ENCODE measurements at regions not wholly inside any gene's neighbourhood (a gene's known extent, or its start where the extent isn't known, plus 50 kb on each side); places are given as distances from the start of the nearest gene placed in this dataset.

DNA sequence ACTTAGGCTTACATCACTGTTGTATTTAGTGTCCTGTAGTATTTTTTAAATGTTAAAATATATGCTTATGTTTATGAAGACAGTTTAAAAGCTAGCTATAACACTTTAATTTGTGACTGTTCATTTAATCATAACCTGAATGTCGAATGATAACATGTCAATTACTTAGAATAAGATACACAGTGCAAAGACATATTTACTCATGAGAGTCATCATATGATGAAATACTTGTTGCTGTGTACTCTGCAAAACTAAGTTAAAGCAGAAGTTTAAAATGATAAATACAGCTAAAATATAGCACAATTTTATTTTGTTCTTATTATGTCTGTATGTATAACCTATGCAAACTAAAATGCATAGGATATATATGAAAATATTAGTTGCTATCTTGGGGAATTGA lies 497.4 kb downstream of the FSCB start:
- TF ChIP-seq, protein P1, sequence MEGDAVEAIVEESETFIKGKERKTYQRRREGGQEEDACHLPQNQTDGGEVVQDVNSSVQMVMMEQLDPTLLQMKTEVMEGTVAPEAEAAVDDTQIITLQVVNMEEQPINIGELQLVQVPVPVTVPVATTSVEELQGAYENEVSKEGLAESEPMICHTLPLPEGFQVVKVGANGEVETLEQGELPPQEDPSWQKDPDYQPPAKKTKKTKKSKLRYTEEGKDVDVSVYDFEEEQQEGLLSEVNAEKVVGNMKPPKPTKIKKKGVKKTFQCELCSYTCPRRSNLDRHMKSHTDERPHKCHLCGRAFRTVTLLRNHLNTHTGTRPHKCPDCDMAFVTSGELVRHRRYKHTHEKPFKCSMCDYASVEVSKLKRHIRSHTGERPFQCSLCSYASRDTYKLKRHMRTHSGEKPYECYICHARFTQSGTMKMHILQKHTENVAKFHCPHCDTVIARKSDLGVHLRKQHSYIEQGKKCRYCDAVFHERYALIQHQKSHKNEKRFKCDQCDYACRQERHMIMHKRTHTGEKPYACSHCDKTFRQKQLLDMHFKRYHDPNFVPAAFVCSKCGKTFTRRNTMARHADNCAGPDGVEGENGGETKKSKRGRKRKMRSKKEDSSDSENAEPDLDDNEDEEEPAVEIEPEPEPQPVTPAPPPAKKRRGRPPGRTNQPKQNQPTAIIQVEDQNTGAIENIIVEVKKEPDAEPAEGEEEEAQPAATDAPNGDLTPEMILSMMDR (IDR thresholded peaks at IDR 0.05; ENCODE audit: partially characterized antibody, unreplicated experiment), result no peak
- Mint-ChIP-seq H3K4me1 (ENCODE audit: low read depth, unreplicated experiment) (no peaks in the 10 kb centered on the region), H3K4me3 (ENCODE audit: unreplicated experiment) (no peak overlapping the region), H3K9me3 (ENCODE audit: unreplicated experiment) (peaks cover 2% of the 10 kb centered on the region), H3K27me3 (ENCODE audit: unreplicated experiment) (peaks cover 2% of the 10 kb centered on the region), H3K27ac (ENCODE audit: unreplicated experiment) (no peak overlapping the region), H3K36me3 (ENCODE audit: unreplicated experiment) (no peaks in the 10 kb centered on the region)
- DNase-seq, result no peak

GRCh38 chr14:43988989-43989388 lies 518.1 kb downstream of the FSCB start:
- no peak for DNase-seq
- TF ChIP-seq, protein P1 (IDR thresholded peaks at IDR 0.05; ENCODE audit: partially characterized antibody, unreplicated experiment), result no peak
- Mint-ChIP-seq H3K4me3 (ENCODE audit: unreplicated experiment) (no peak overlapping the region), H3K4me1 (ENCODE audit: low read depth, unreplicated experiment) (no peaks in the 10 kb centered on the region), H3K9me3 (ENCODE audit: unreplicated experiment) (no peaks in the 10 kb centered on the region), H3K36me3 (ENCODE audit: unreplicated experiment) (no peaks in the 10 kb centered on the region), H3K27me3 (ENCODE audit: unreplicated experiment) (no peaks in the 10 kb centered on the region), H3K27ac (ENCODE audit: unreplicated experiment) (no peak overlapping the region)

GRCh38 chr14:43983721-43984120 lies 523.4 kb downstream of the FSCB start:
- TF ChIP-seq, protein P1 (IDR thresholded peaks at IDR 0.05; ENCODE audit: partially characterized antibody, unreplicated experiment), result no peak
- no peak overlapping the region for H3K27ac Mint-ChIP-seq (ENCODE audit: unreplicated experiment)
- no peaks in the 10 kb centered on the region for H3K9me3 Mint-ChIP-seq (ENCODE audit: unreplicated experiment)
- H3K4me1 Mint-ChIP-seq (ENCODE audit: low read depth, unreplicated experiment), result no peaks in the 10 kb centered on the region
- no peaks in the 10 kb centered on the region for H3K36me3 Mint-ChIP-seq (ENCODE audit: unreplicated experiment)
- no peaks in the 10 kb centered on the region for H3K27me3 Mint-ChIP-seq (ENCODE audit: unreplicated experiment)
- H3K4me3 Mint-ChIP-seq (ENCODE audit: unreplicated experiment), result no peak overlapping the region
- no peak for DNase-seq

DNA sequence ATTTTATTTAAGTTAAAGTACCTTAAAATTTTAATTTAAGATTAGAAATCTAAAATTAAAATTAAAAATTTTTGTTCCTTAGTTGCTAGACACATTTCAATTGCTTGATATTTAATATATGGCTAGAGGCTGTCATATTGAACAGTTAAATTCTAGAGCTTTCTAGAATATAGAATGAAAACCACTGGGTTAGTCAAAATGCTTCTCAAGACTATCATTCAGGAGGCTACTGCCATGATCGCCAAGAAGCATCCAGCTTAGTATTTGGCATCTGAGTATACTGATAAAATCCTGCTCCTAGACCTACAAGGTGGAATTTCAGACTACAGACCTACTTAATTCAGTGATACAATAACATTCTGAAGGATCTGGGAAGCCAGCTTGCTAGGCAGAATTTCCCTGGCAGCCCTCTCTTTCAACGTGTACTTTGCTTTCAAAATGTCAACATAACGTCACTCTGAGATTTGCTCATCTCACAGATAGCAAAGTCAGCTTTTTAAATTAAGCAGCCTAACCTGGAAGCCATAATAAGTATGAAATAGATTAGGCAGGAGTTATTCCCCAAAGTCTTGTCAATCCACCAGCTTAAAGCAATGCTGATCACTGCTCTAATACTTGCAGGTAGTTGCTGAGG lies 525.8 kb downstream of the FSCB start:
- Mint-ChIP-seq H3K4me3 (ENCODE audit: unreplicated experiment) (no peak overlapping the region), H3K9me3 (ENCODE audit: unreplicated experiment) (no peaks in the 10 kb centered on the region), H3K27ac (ENCODE audit: unreplicated experiment) (no peak overlapping the region), H3K4me1 (ENCODE audit: low read depth, unreplicated experiment) (no peaks in the 10 kb centered on the region), H3K27me3 (ENCODE audit: unreplicated experiment) (no peaks in the 10 kb centered on the region), H3K36me3 (ENCODE audit: unreplicated experiment) (no peaks in the 10 kb centered on the region)
- TF ChIP-seq, protein P1 (IDR thresholded peaks at IDR 0.05; ENCODE audit: partially characterized antibody, unreplicated experiment), result no peak
- no peak for DNase-seq

GRCh38 chr14:43956741-43957140 lies 550.3 kb downstream of the FSCB start:
- Mint-ChIP-seq H3K4me3 (ENCODE audit: unreplicated experiment) (no peak overlapping the region), H3K4me1 (ENCODE audit: low read depth, unreplicated experiment) (no peaks in the 10 kb centered on the region), H3K9me3 (ENCODE audit: unreplicated experiment) (no peaks in the 10 kb centered on the region), H3K27ac (ENCODE audit: unreplicated experiment) (no peak overlapping the region), H3K36me3 (ENCODE audit: unreplicated experiment) (no peaks in the 10 kb centered on the region), H3K27me3 (ENCODE audit: unreplicated experiment) (no peaks in the 10 kb centered on the region)
- no peak for DNase-seq
- TF ChIP-seq, protein P1 (IDR thresholded peaks at IDR 0.05; ENCODE audit: partially characterized antibody, unreplicated experiment), result no peak
